GM12878 (cell line): ENCODE measurements at regions not wholly inside any gene's neighbourhood (a gene's known extent, or its start where the extent isn't known, plus 50 kb on each side); places are given as distances from the start of the nearest gene placed in this dataset.

ENCODE experiments used
- ATAC-seq: fragments of 200-7000 bp; cut with Tn5 transposase; 3 replicates; pipeline ENCODE4 v1.9.1; 2020; ENCODE audit warnings: mild to moderate bottlenecking, moderate library complexity
- BruUV-seq: library from RNA; stranded (reverse); fragments of 400-500 nt; replicated peaks from 2 replicates; lab custom pipeline; 2021; lab: Mats Ljungman, UMichigan
- CTCF ChIA-PET: fragments of 300-600 bp; sonication (Branson Sonifier 250); formaldehyde crosslinking; extraction: SDS; loops from one replicate; lab custom pipeline; 2021; ENCODE audit warnings: inconsistent platforms; lab: Yijun Ruan, JAX
- POLR2A ChIA-PET: fragments of 350-600 bp; formaldehyde crosslinking; extraction: SDS; loops from one replicate; lab custom pipeline; 2021; ENCODE audit warnings: inconsistent platforms; lab: Charles Lee
- RAD21 ChIA-PET: fragments of 300-600 bp; sonication (Branson Sonifier 250); formaldehyde crosslinking; loops from one replicate; lab custom pipeline; 2023; ENCODE audit warnings: antibody characterized with exemption; ENCODE audit not compliant: unreplicated experiment; lab: Charles Lee
- SMC1A ChIA-PET: fragments of 300-600 bp; sonication (Branson Sonifier 250); formaldehyde crosslinking; loops from one replicate; lab custom pipeline; 2023; ENCODE audit not compliant: unreplicated experiment, uncharacterized antibody; lab: Charles Lee
- DNase-seq: peaks from one replicate; pipeline ENCODE4 v3.0.0-alpha.2; 2011; ENCODE audit warnings: low read depth, low spot score
- FAIRE-seq: peaks from 3 replicates; lab custom pipeline; 2011; peaks lifted over from hg19 to GRCh38; lab: Jason Lieb, UNC
- H2AFZ ChIP-seq: 2 replicates; pipeline ENCODE4 v1.6.0; 2011; ENCODE audit warnings: low read depth, low read length, control low read depth; ENCODE audit not compliant: control insufficient read depth
- H3K27ac ChIP-seq: 2 replicates; pipeline ENCODE4 v1.5.1; 2011; ENCODE audit warnings: control low read depth; ENCODE audit not compliant: control insufficient read depth, insufficient read depth
- H3K27me3 ChIP-seq, 2 experiments: replicated peaks in 1 of 2; 2 replicates each; pipeline versions ENCODE4 v1.6.0 to v1.6.1; 2011; ENCODE audit warnings: low read length in 1 of 2; ENCODE audit not compliant: control insufficient read depth in 2 of 2, insufficient read depth in 2 of 2
- H3K36me3 ChIP-seq, 2 experiments: 2 replicates each; pipeline ENCODE4 v1.5.1; 2011; ENCODE audit warnings: low read length in 1 of 2; ENCODE audit not compliant: control insufficient read depth in 2 of 2, insufficient read depth in 2 of 2
- H3K4me1 ChIP-seq: 2 replicates; pipeline ENCODE4 v1.6.1; 2011; ENCODE audit warnings: mild to moderate bottlenecking, low read length, moderate library complexity, mixed read lengths; ENCODE audit not compliant: control insufficient read depth, insufficient read depth
- H3K4me2 ChIP-seq: 2 replicates; pipeline ENCODE4 v1.6.0; 2011; ENCODE audit warnings: control low read depth; ENCODE audit not compliant: control insufficient read depth, insufficient read depth
- H3K4me3 ChIP-seq: fragments of 200-600 bp; sonication (generic); 2 replicates; pipeline ENCODE4 v1.5.1; 2016
- H3K79me2 ChIP-seq: 2 replicates; pipeline ENCODE4 v1.6.0; 2011; ENCODE audit warnings: low read length; ENCODE audit not compliant: control insufficient read depth, insufficient read depth
- H3K9ac ChIP-seq: 2 replicates; pipeline ENCODE4 v1.8.0; 2011; ENCODE audit warnings: low read length, control low read depth, mixed read lengths; ENCODE audit not compliant: control insufficient read depth, insufficient read depth
- H3K9me3 ChIP-seq: replicated peaks from 3 replicates; pipeline ENCODE4 v1.5.1; 2011; ENCODE audit warnings: mild to moderate bottlenecking, low read length; ENCODE audit not compliant: control insufficient read depth, insufficient read depth
- H4K20me1 ChIP-seq: 2 replicates; pipeline ENCODE4 v1.6.0; 2011; ENCODE audit not compliant: control insufficient read depth, insufficient read depth
- CTCF ChIP-seq, 3 experiments: IDR thresholded peaks in 2 of 3; conservative IDR thresholded peaks in 1 of 3; 2 replicates each; pipeline ENCODE4 v1.5.1; 2011; ENCODE audit warnings: low read depth in 3 of 3, low read length in 3 of 3, mild to moderate bottlenecking in 3 of 3, control low read depth in 2 of 3, moderate library complexity in 2 of 3, inconsistent platforms in 1 of 3, mixed read lengths in 1 of 3; ENCODE audit not compliant: control insufficient read depth in 2 of 3, insufficient read depth in 1 of 3; ENCODE audit errors: extremely low read depth in 1 of 3
- EZH2 ChIP-seq: IDR thresholded peaks from 2 replicates; pipeline ENCODE4 v1.6.1; 2012; ENCODE audit warnings: low read depth, mild to moderate bottlenecking, control low read depth, inconsistent platforms, low read length, borderline replicate concordance; ENCODE audit not compliant: control insufficient read depth
- HDAC2 ChIP-seq: fragments of 200-600 bp; sonication (generic); IDR thresholded peaks from 2 replicates; pipeline ENCODE4 v1.6.1; 2017
- JUNB ChIP-seq: IDR thresholded peaks from 2 replicates; pipeline ENCODE4 v1.6.1; 2016; ENCODE audit warnings: antibody characterized with exemption, mild to moderate bottlenecking
- NFXL1 ChIP-seq: fragments of 450-650 bp; IDR thresholded peaks from 2 replicates; pipeline ENCODE4 v1.6.1; 2017; ENCODE audit warnings: antibody characterized with exemption, mild to moderate bottlenecking, borderline replicate concordance
- PAX5 ChIP-seq: IDR thresholded peaks from 2 replicates; pipeline ENCODE4 v1.6.1; 2011; ENCODE audit warnings: low read depth, low read length, borderline replicate concordance
- PAX8 ChIP-seq: fragments of 450-650 bp; IDR thresholded peaks from 2 replicates; pipeline ENCODE4 v1.6.1; 2017; ENCODE audit warnings: mild to moderate bottlenecking, moderate library complexity
- POU2F2 ChIP-seq: IDR thresholded peaks from 3 replicates; pipeline ENCODE4 v1.6.1; 2011; ENCODE audit warnings: low read depth, mild to moderate bottlenecking, low read length, borderline replicate concordance
- RELA ChIP-seq: fragments of 450-650 bp; IDR thresholded peaks from 2 replicates; pipeline ENCODE4 v1.8.0; 2014; ENCODE audit warnings: borderline replicate concordance; ENCODE audit not compliant: partially characterized antibody
- SIX5 ChIP-seq: IDR thresholded peaks from 2 replicates; pipeline ENCODE4 v1.6.1; 2011; ENCODE audit warnings: mild to moderate bottlenecking, low read depth, low read length, moderate library complexity; ENCODE audit not compliant: severe bottlenecking
- WRNIP1 ChIP-seq: IDR thresholded peaks from 2 replicates; pipeline ENCODE4 v1.6.1; 2011; ENCODE audit warnings: low read depth, low read length, improper control_type of control experiment, borderline replicate concordance
- WGBS: methylation state at CpG from one replicate; pipeline ENCODE4 v1.1.6; 2016; ENCODE audit warnings: low lambda C conversion rate; ENCODE audit not compliant: insufficient replicate concordance, insufficient coverage; ENCODE audit errors: missing lambda C conversion rate; 5-methylcytosine and 5-hydroxymethylcytosine counted together
- in situ Hi-C: fragments of 300-500 bp; cut with MboI; formaldehyde crosslinking; loops from 9 replicates; pipeline ENCODE4 v1.14.3; 2018; ENCODE audit warnings: mixed read lengths
- intact Hi-C: fragments of 100-400 bp; cut with micrococcal nuclease; formaldehyde crosslinking; loops from one replicate; pipeline ENCODE4 v1.14.2; 2022; ENCODE audit not compliant: unreplicated experiment

GRCh38 chr4:185914583-185915199, 102.7 kb upstream of the SORBS2 start:
- WGBS: 38% methylated on average over 11 of the region's 11 CpGs
- no peaks in the 10 kb centered on the region for H4K20me1 ChIP-seq
- H3K27ac ChIP-seq: no peak overlapping the region
- H3K4me3 ChIP-seq: no peak overlapping the region
- no peak for TF ChIP-seq SIX5
- no peak for TF ChIP-seq CTCF (IDR thresholded peaks at IDR 0.05 in 2 of 3, conservative IDR thresholded peaks at IDR 0.05 in 1 of 3; ENCODE audit: control insufficient read depth in 2 of 3, extremely low read depth in 1 of 3, insufficient read depth in 1 of 3, low read depth in 3 of 3, low read length in 3 of 3)
- no peak for TF ChIP-seq PAX8
- no peak for TF ChIP-seq POU2F2
- no peak for TF ChIP-seq RELA
- no peak for TF ChIP-seq HDAC2
- TF ChIP-seq NFXL1: no peak
- TF ChIP-seq EZH2: no peak
- no peak for TF ChIP-seq PAX5
- TF ChIP-seq WRNIP1: no peak
- TF ChIP-seq JUNB: no peak
- H3K9ac ChIP-seq: no peak overlapping the region
- in situ Hi-C loops: no loop called here
- FAIRE-seq (peak; percentile 47), DNase-seq (no peak), ATAC-seq (no peak)
- no peaks in the 10 kb centered on the region for H3K4me1 ChIP-seq
- H3K79me2 ChIP-seq: no peaks in the 10 kb centered on the region
- POLR2A ChIA-PET: no interaction called here
- RAD21 ChIA-PET: no interaction called here
- SMC1A ChIA-PET: no interaction called here
- H3K36me3 ChIP-seq: no peaks in the 10 kb centered on the region
- no peak overlapping the region for H3K4me2 ChIP-seq
- H3K9me3 ChIP-seq: no peaks in the 10 kb centered on the region
- intact Hi-C loops: no loop called here
- no TSS peak for BruUV-seq
- CTCF ChIA-PET: no interaction called here
- no peaks in the 10 kb centered on the region for H3K27me3 ChIP-seq
- H2AFZ ChIP-seq: no peak overlapping the region
